ENCODE measurements at regions not wholly inside any gene's neighbourhood (a gene's known extent, or its start where the extent isn't known, plus 50 kb on each side); places are given as distances from the start of the nearest gene placed in this dataset.

DNA sequence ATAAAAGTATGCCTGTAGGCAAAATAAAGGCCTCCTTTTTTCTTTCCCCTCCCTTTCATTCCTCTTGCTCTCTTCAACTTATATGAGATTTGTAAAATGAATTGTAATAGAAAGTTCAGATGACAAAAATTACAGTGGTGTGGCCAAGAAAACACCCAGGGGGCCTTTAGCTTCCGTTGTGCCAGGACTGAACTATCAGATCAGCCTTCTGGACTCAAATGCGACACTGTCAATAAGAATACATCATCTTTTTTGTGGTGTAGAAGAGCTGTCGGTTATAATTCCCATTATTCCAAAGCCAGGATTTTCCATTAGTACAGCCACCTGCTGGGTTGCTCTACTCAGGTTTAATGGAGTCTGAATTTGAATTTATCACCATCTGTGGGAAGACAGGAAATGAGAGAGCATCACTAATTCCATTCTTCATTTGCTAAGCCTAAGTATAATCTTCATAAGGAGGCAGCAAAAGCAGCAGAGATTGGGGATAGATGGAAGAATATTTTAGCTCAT lies 443.4 kb downstream of the ANXA1 start:
- ATAC-seq (no peak), DNase-seq (no peak)
- Histone ChIP-seq H3K4me1 (no peaks in the 10 kb centered on the region), H3K36me3 (no peaks in the 10 kb centered on the region), H3K27me3 (no peaks in the 10 kb centered on the region), H3K27ac (no peak overlapping the region), H3K9me3 (no peaks in the 10 kb centered on the region), H3K4me3 (no peak overlapping the region)
- WGBS (ENCODE audit: insufficient coverage, low coverage, low lambda C conversion rate, missing lambda C conversion rate) = 67% methylated on average over 3 of the region's 3 CpGs
- TF ChIP-seq, protein P1, sequence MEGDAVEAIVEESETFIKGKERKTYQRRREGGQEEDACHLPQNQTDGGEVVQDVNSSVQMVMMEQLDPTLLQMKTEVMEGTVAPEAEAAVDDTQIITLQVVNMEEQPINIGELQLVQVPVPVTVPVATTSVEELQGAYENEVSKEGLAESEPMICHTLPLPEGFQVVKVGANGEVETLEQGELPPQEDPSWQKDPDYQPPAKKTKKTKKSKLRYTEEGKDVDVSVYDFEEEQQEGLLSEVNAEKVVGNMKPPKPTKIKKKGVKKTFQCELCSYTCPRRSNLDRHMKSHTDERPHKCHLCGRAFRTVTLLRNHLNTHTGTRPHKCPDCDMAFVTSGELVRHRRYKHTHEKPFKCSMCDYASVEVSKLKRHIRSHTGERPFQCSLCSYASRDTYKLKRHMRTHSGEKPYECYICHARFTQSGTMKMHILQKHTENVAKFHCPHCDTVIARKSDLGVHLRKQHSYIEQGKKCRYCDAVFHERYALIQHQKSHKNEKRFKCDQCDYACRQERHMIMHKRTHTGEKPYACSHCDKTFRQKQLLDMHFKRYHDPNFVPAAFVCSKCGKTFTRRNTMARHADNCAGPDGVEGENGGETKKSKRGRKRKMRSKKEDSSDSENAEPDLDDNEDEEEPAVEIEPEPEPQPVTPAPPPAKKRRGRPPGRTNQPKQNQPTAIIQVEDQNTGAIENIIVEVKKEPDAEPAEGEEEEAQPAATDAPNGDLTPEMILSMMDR (IDR thresholded peaks at IDR 0.05) = no peak
- no peak for TF ChIP-seq POLR2A (IDR thresholded peaks at IDR 0.05)
- intact Hi-C loops (cut with DNase I) = no loop called here

DNA sequence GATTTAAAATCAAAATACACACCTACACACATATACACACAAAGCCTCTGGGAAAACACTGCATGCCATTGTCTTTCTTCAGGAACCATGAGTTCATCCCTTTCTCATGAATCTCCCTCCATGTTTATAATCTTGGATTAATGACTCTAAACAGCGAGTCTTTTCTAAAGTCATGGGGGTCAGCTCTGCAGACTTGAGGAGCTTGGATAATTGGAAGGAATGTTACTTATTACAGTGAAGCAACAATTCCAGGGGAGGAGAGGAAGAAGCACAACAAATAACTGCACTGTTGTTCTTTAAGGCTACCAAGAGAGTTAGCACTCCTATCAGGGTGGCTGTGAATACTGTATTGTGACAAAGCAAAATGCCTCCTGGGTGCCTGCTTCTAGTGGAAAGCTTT lies 444.7 kb downstream of the ANXA1 start:
- H3K27me3 ChIP-seq = no peaks in the 10 kb centered on the region
- H3K27ac ChIP-seq = no peak overlapping the region
- no peak for TF ChIP-seq POLR2A (IDR thresholded peaks at IDR 0.05)
- TF ChIP-seq, protein P1 (IDR thresholded peaks at IDR 0.05) = no peak
- no peaks in the 10 kb centered on the region for H3K4me1 ChIP-seq
- DNase-seq = no peak
- no peak overlapping the region for H3K4me3 ChIP-seq
- intact Hi-C loops (cut with DNase I) = no loop called here
- no peaks in the 10 kb centered on the region for H3K36me3 ChIP-seq
- no peak for ATAC-seq
- 60% methylated on average over 1 of the region's 1 CpG for WGBS (ENCODE audit: insufficient coverage, low coverage, low lambda C conversion rate, missing lambda C conversion rate)
- H3K9me3 ChIP-seq = no peaks in the 10 kb centered on the region

DNA sequence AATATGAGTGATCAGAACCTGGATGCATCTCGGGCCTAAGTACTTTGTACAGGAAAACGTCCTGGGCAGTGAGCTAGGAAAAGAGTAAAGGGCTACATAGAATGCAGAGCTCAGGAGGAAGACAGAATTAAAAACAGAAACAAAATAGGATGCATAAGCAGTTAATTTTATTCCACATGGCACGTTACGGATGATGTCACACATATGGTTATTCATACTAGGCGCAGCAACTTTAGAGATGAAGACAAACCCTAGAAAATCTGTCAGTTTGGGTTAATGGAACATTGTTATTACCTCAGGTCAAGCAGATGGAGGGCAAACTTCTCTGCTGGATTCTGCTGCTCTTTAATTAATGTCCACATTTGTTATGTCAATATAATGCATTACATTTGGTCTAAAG lies 445.4 kb downstream of the ANXA1 start:
- Histone ChIP-seq H3K4me3 (no peak overlapping the region), H3K36me3 (no peaks in the 10 kb centered on the region), H3K27me3 (no peaks in the 10 kb centered on the region), H3K27ac (no peak overlapping the region), H3K4me1 (no peaks in the 10 kb centered on the region), H3K9me3 (no peaks in the 10 kb centered on the region)
- TF ChIP-seq POLR2A (IDR thresholded peaks at IDR 0.05) = no peak
- TF ChIP-seq, protein P1 (IDR thresholded peaks at IDR 0.05) = no peak
- ATAC-seq (no peak), DNase-seq (no peak)
- 69% methylated on average over 5 of the region's 5 CpGs for WGBS (ENCODE audit: insufficient coverage, low coverage, low lambda C conversion rate, missing lambda C conversion rate)
- intact Hi-C loops (cut with DNase I) = no loop called here

DNA sequence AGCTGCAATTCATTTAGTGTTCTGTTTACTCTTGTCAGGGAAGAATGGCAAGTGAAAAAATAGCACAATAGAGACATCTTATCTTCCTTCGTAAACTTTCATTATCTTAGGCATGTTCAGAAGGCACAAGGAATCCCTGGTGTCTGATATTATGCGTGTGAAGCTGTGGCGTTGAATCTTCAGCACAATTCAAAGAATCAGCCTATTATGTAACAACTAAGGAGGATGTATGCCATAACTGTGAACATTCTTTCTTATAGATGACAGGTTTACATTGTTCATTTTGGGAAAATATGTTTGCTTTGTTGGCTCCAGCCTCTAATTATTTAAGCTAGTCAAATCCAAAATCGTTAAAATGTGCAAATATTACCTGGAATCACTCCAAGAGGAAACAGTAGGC lies 446.1 kb downstream of the ANXA1 start:
- Histone ChIP-seq H3K9me3 (no peaks in the 10 kb centered on the region), H3K27ac (no peak overlapping the region), H3K4me3 (no peak overlapping the region), H3K36me3 (no peaks in the 10 kb centered on the region), H3K4me1 (no peaks in the 10 kb centered on the region), H3K27me3 (no peaks in the 10 kb centered on the region)
- 43% methylated on average over 4 of the region's 4 CpGs for WGBS (ENCODE audit: insufficient coverage, low coverage, low lambda C conversion rate, missing lambda C conversion rate)
- no peak for ATAC-seq
- no peak for TF ChIP-seq POLR2A (IDR thresholded peaks at IDR 0.05)
- TF ChIP-seq, protein P1 (IDR thresholded peaks at IDR 0.05) = no peak
- intact Hi-C loops (cut with DNase I) = no loop called here
- no peak for DNase-seq

DNA sequence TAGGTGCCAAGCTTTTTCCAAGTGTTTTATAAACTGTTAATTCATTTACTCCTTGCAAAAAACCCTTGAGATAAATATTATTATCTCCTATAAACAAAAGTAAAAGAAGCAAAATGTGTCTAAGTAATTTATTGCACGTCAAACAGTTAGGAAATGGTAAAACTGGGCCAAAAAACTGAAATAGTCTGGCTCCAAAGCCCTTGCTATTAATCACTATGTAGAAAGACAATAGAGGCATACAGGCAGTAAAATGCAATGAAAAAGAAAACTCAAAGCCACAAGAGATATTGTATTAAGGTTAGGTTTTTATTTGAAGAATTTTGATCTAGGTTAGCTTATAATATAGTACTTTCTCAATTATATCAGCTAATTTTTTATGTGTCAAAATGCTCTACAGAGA lies 457.7 kb downstream of the ANXA1 start:
- intact Hi-C loops (cut with DNase I) = no loop called here
- DNase-seq = no peak
- ATAC-seq = no peak
- Histone ChIP-seq H3K27ac (no peak overlapping the region), H3K36me3 (no peaks in the 10 kb centered on the region), H3K4me3 (no peak overlapping the region), H3K27me3 (no peaks in the 10 kb centered on the region), H3K9me3 (no peaks in the 10 kb centered on the region), H3K4me1 (no peaks in the 10 kb centered on the region)
- TF ChIP-seq, protein P1 (IDR thresholded peaks at IDR 0.05) = no peak
- TF ChIP-seq POLR2A (IDR thresholded peaks at IDR 0.05) = no peak
- 0% methylated on average over 1 of the region's 1 CpG for WGBS (ENCODE audit: insufficient coverage, low coverage, low lambda C conversion rate, missing lambda C conversion rate)
